ENCODE measurements at regions not wholly inside any gene's neighbourhood (a gene's known extent, or its start where the extent isn't known, plus 50 kb on each side); places are given as distances from the start of the nearest gene placed in this dataset.
A peak's percentile ranks its signal among the peaks of the same experiment; 100 is the strongest.

- H3K27me3 ChIP-seq (ENCODE audit: control insufficient read depth in 1 of 2, insufficient read depth in 2 of 2, low read length in 2 of 2), result no peaks in the 10 kb centered on the region
- Mint-ChIP-seq H3K4me3 (no peak overlapping the region), H3K4me1 (ENCODE audit: low read depth) (peaks cover 7% of the 10 kb centered on the region), H3K27me3 (no peaks in the 10 kb centered on the region), H3K36me3 (ENCODE audit: low read depth) (no peaks in the 10 kb centered on the region), H3K27ac (no peak overlapping the region), H3K9me3 (no peaks in the 10 kb centered on the region)
- ATAC-seq (ENCODE audit: poor library complexity), result no peak
- no peak for DNase-seq
- POLR2A ChIA-PET, result no interaction called here
- intact Hi-C loops (cut with DNase I, micrococcal nuclease), result loop anchor here in 1 of 2 experiments (10.0 kb wide), 1 partner anchor 55 kb away; no protein-coding TSS in a partner anchor
- CTCF ChIA-PET, result no interaction called here
- TF ChIP-seq, protein P1, sequence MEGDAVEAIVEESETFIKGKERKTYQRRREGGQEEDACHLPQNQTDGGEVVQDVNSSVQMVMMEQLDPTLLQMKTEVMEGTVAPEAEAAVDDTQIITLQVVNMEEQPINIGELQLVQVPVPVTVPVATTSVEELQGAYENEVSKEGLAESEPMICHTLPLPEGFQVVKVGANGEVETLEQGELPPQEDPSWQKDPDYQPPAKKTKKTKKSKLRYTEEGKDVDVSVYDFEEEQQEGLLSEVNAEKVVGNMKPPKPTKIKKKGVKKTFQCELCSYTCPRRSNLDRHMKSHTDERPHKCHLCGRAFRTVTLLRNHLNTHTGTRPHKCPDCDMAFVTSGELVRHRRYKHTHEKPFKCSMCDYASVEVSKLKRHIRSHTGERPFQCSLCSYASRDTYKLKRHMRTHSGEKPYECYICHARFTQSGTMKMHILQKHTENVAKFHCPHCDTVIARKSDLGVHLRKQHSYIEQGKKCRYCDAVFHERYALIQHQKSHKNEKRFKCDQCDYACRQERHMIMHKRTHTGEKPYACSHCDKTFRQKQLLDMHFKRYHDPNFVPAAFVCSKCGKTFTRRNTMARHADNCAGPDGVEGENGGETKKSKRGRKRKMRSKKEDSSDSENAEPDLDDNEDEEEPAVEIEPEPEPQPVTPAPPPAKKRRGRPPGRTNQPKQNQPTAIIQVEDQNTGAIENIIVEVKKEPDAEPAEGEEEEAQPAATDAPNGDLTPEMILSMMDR (IDR thresholded peaks at IDR 0.05), result no peak
- no peaks in the 10 kb centered on the region for H3K36me3 ChIP-seq (ENCODE audit: insufficient read depth, low read length)
- peaks cover 4% of the 10 kb centered on the region for H3K4me1 ChIP-seq (ENCODE audit: insufficient read depth, low read length)
- H3K4me3 ChIP-seq (ENCODE audit: low read length), result no peak overlapping the region
- no peak overlapping the region for H3K27ac ChIP-seq (ENCODE audit: low read depth in 1 of 2, low read length in 2 of 2)
- no peaks in the 10 kb centered on the region for H3K9me3 ChIP-seq (ENCODE audit: control insufficient read depth in 1 of 2, insufficient read depth in 1 of 2, low read length in 2 of 2)
Observed at GRCh38 chr1:110260194-110260593, 50.1 kb downstream of the KCNC4 start.

- Mint-ChIP-seq H3K36me3 (ENCODE audit: low read depth) (no peaks in the 10 kb centered on the region), H3K4me1 (ENCODE audit: low read depth) (no peaks in the 10 kb centered on the region), H3K27ac (no peak overlapping the region), H3K27me3 (peaks cover 5% of the 10 kb centered on the region), H3K9me3 (no peaks in the 10 kb centered on the region), H3K4me3 (no peak overlapping the region)
- Histone ChIP-seq H3K27ac (ENCODE audit: low read depth in 1 of 2, low read length in 2 of 2) (no peak overlapping the region), H3K27me3 (ENCODE audit: control insufficient read depth in 1 of 2, insufficient read depth in 2 of 2, low read length in 2 of 2) (no peaks in the 10 kb centered on the region), H3K9me3 (ENCODE audit: control insufficient read depth in 1 of 2, insufficient read depth in 1 of 2, low read length in 2 of 2) (no peaks in the 10 kb centered on the region), H3K4me1 (ENCODE audit: insufficient read depth, low read length) (no peaks in the 10 kb centered on the region), H3K4me3 (ENCODE audit: low read length) (no peak overlapping the region), H3K36me3 (ENCODE audit: insufficient read depth, low read length) (no peaks in the 10 kb centered on the region)
- TF ChIP-seq, protein P1 (IDR thresholded peaks at IDR 0.05), result no peak
- ATAC-seq (ENCODE audit: poor library complexity), result no peak
- intact Hi-C loops (cut with DNase I, micrococcal nuclease), result loop anchor here in 1 of 2 experiments (10.0 kb wide), 1 partner anchor 57 kb away; no protein-coding TSS in a partner anchor
- ChIA-PET CTCF (no interaction called here), POLR2A (no interaction called here)
- no peak for DNase-seq
Observed at GRCh38 chr1:110262296-110262695, 52.2 kb downstream of the KCNC4 start.

DNA sequence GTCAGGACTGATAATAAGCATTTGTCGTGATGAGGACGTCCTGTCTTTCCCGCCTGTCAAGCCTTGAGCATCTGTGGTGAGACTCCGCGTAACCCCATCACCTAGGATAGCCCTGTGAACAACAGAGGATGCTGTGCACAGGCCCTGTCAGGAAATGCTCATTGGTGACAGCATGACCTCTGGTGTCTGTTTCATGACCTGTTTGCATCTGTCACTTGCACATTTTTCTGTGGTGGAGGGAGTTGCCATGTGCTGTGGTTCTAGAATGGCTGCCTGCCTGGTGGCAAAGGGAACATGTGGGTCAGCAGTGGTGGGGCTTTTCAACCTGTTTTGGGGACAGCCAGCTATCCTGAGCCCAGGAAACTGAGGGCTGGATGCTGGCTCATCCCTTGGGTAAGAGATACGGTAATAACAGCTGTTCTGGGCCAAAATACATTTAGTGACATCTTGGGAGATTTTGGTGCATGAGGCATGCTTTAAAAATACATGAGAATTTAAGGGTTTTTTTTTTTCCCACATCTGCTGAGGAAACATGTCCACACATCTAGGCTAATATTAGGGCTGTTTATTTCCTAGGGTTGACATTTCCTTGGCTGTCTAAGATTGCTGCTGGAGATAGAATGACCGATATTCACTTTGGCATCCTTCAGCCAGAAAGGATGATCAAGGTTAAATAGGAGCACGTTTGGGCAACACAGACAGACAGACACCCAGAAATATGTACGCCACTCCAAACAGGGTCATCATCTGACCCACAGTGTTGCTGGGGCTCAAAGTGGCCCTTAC lies 52.9 kb downstream of the KCNC4 start:
- Mint-ChIP-seq H3K36me3 (ENCODE audit: low read depth) (no peaks in the 10 kb centered on the region), H3K4me1 (ENCODE audit: low read depth) (no peaks in the 10 kb centered on the region), H3K4me3 (no peak overlapping the region), H3K9me3 (no peaks in the 10 kb centered on the region), H3K27ac (no peak overlapping the region), H3K27me3 (peaks cover 5% of the 10 kb centered on the region)
- Histone ChIP-seq H3K9me3 (ENCODE audit: control insufficient read depth in 1 of 2, insufficient read depth in 1 of 2, low read length in 2 of 2) (no peaks in the 10 kb centered on the region), H3K27ac (ENCODE audit: low read depth in 1 of 2, low read length in 2 of 2) (no peak overlapping the region), H3K36me3 (ENCODE audit: insufficient read depth, low read length) (no peaks in the 10 kb centered on the region), H3K27me3 (ENCODE audit: control insufficient read depth in 1 of 2, insufficient read depth in 2 of 2, low read length in 2 of 2) (no peaks in the 10 kb centered on the region), H3K4me3 (ENCODE audit: low read length) (no peak overlapping the region), H3K4me1 (ENCODE audit: insufficient read depth, low read length) (no peaks in the 10 kb centered on the region)
- peak; percentile 29 for ATAC-seq (ENCODE audit: poor library complexity)
- CTCF ChIA-PET, result no interaction called here
- intact Hi-C loops (cut with DNase I, micrococcal nuclease), result loop anchor here in 1 of 2 experiments (10.0 kb wide), 1 partner anchor 58 kb away; no protein-coding TSS in a partner anchor
- POLR2A ChIA-PET, result no interaction called here
- peak in 3 of 14 experiments; percentile 13 to 31 (median 26) for DNase-seq
- TF ChIP-seq, protein P1 (IDR thresholded peaks at IDR 0.05), result no peak
